ENCODE measurements at regions not wholly inside any gene's neighbourhood (a gene's known extent, or its start where the extent isn't known, plus 50 kb on each side); places are given as distances from the start of the nearest gene placed in this dataset.

GRCh38 chr2:10204326-10205161 is 82.0 kb downstream of the RRM2 start:
- no peaks in the 10 kb centered on the region for H3K4me1 ChIP-seq
- H3K27ac ChIP-seq: no peak overlapping the region
- no peak overlapping the region for H3K4me3 ChIP-seq
- peak in 1 of 2 donors; percentile 24 for DNase-seq
- TF ChIP-seq CTCF (IDR thresholded peaks at IDR 0.05): no peak
- no peaks in the 10 kb centered on the region for H3K9me3 ChIP-seq
- intact Hi-C loops (cut with DNase I): no loop called here
- no peaks in the 10 kb centered on the region for H3K27me3 ChIP-seq (ENCODE audit: insufficient read depth in 3 of 3, low read length in 2 of 3)
- 91 to 92% (median 91%) methylated on average over 25 of the region's 25 CpGs for WGBS, 3 donors
- no peak for ATAC-seq
- H3K36me3 ChIP-seq (ENCODE audit: insufficient read depth in 1 of 2, low read depth in 1 of 2): no peaks in the 10 kb centered on the region

GRCh38 chr2:10205162-10205475 is 82.6 kb downstream of the RRM2 start:
- WGBS, 3 donors: 94 to 99% (median 97%) methylated on average over 9 of the region's 9 CpGs
- Histone ChIP-seq H3K9me3 (no peaks in the 10 kb centered on the region), H3K36me3 (ENCODE audit: insufficient read depth in 1 of 2, low read depth in 1 of 2) (no peaks in the 10 kb centered on the region), H3K27me3 (ENCODE audit: insufficient read depth in 3 of 3, low read length in 2 of 3) (no peaks in the 10 kb centered on the region), H3K27ac (no peak overlapping the region), H3K4me1 (no peaks in the 10 kb centered on the region), H3K4me3 (no peak overlapping the region)
- DNase-seq (peak in 1 of 2 donors; percentile 19), ATAC-seq (no peak)
- no peak for TF ChIP-seq CTCF (IDR thresholded peaks at IDR 0.05)
- intact Hi-C loops (cut with DNase I): no loop called here

GRCh38 chr2:10208736-10209135 is 86.2 kb downstream of the RRM2 start:
- 89 to 96% (median 94%) methylated on average over 5 of the region's 5 CpGs for WGBS, 3 donors
- Histone ChIP-seq H3K4me1 (no peaks in the 10 kb centered on the region), H3K27ac (no peak overlapping the region), H3K36me3 (ENCODE audit: insufficient read depth in 1 of 2, low read depth in 1 of 2) (no peaks in the 10 kb centered on the region), H3K27me3 (ENCODE audit: insufficient read depth in 3 of 3, low read length in 2 of 3) (no peaks in the 10 kb centered on the region), H3K9me3 (no peaks in the 10 kb centered on the region), H3K4me3 (no peak overlapping the region)
- TF ChIP-seq CTCF (IDR thresholded peaks at IDR 0.05): no peak
- DNase-seq: no peak
- intact Hi-C loops (cut with DNase I): no loop called here
- no peak for ATAC-seq

GRCh38 chr2:10209406-10209935 is 86.9 kb downstream of the RRM2 start:
- H3K4me3 ChIP-seq: no peak overlapping the region
- H3K4me1 ChIP-seq: no peaks in the 10 kb centered on the region
- no peaks in the 10 kb centered on the region for H3K27me3 ChIP-seq (ENCODE audit: insufficient read depth in 3 of 3, low read length in 2 of 3)
- WGBS, 3 donors: 72 to 87% (median 80%) methylated on average over 15 of the region's 15 CpGs
- H3K27ac ChIP-seq: no peak overlapping the region
- ATAC-seq: no peak
- H3K9me3 ChIP-seq: no peaks in the 10 kb centered on the region
- no peak for TF ChIP-seq CTCF (IDR thresholded peaks at IDR 0.05)
- no peak for DNase-seq
- no peaks in the 10 kb centered on the region for H3K36me3 ChIP-seq (ENCODE audit: insufficient read depth in 1 of 2, low read depth in 1 of 2)
- intact Hi-C loops (cut with DNase I): no loop called here

- H3K9me3 ChIP-seq: no peaks in the 10 kb centered on the region
- no peaks in the 10 kb centered on the region for H3K4me1 ChIP-seq
- no peak for TF ChIP-seq CTCF (IDR thresholded peaks at IDR 0.05)
- no peak overlapping the region for H3K4me3 ChIP-seq
- intact Hi-C loops (cut with DNase I): no loop called here
- no peaks in the 10 kb centered on the region for H3K27me3 ChIP-seq (ENCODE audit: insufficient read depth in 3 of 3, low read length in 2 of 3)
- WGBS, 3 donors: 95 to 100% (median 96%) methylated on average over 6 of the region's 6 CpGs
- no peak overlapping the region for H3K27ac ChIP-seq
- ATAC-seq (no peak), DNase-seq (no peak)
- H3K36me3 ChIP-seq (ENCODE audit: insufficient read depth in 1 of 2, low read depth in 1 of 2): no peaks in the 10 kb centered on the region
Measured at GRCh38 chr2:10210336-10210735, 87.8 kb downstream of the RRM2 start.

Data from psoas muscle (tissue), 7 donors.